Omental fat pad (tissue), 3 donors: ENCODE measurements at regions not wholly inside any gene's neighbourhood (a gene's known extent, or its start where the extent isn't known, plus 50 kb on each side); places are given as distances from the start of the nearest gene placed in this dataset.

Experiments used
- ATAC-seq: fragments of 150-250 bp; one replicate; pipeline ENCODE4 v1.9.1; 2016; ENCODE audit warnings: mild to moderate bottlenecking, moderate library complexity; ENCODE audit not compliant: low FRiP score
- DNase-seq: peaks from one replicate; pipeline ENCODE4 v3.0.0-alpha.2; 2019; ENCODE audit warnings: low spot score
- CTCF ChIP-seq, 3 donors: fragments of 450-650 bp; IDR thresholded peaks; one replicate each; pipeline ENCODE4 v1.5.1; 2016 to 2017; ENCODE audit warnings: antibody characterized with exemption in 3 of 3, mild to moderate bottlenecking in 3 of 3, moderate library complexity in 2 of 3

- DNase-seq: no peak
- no peak for ATAC-seq
- TF ChIP-seq CTCF (IDR thresholded peaks at IDR 0.05): no peak
These were observed 1495.8 kb downstream of the EFNA5 start for GRCh38 chr5:106174903-106175302.

- no peak for TF ChIP-seq CTCF (IDR thresholded peaks at IDR 0.05)
- DNase-seq (no peak), ATAC-seq (no peak)
These were observed 1497.8 kb downstream of the EFNA5 start for GRCh38 chr5:106172681-106173532.

- no peak for ATAC-seq
- TF ChIP-seq CTCF (IDR thresholded peaks at IDR 0.05): no peak
- DNase-seq: no peak
These were observed 1499.0 kb downstream of the EFNA5 start for GRCh38 chr5:106171708-106172107.

GRCh38 chr5:106171132-106171531 is 1499.6 kb downstream of the EFNA5 start:
- TF ChIP-seq CTCF (IDR thresholded peaks at IDR 0.05): no peak
- no peak for DNase-seq
- no peak for ATAC-seq

- no peak for TF ChIP-seq CTCF (IDR thresholded peaks at IDR 0.05)
- no peak for DNase-seq
- no peak for ATAC-seq
These were observed 1503.0 kb downstream of the EFNA5 start for GRCh38 chr5:106167766-106168165.

GRCh38 chr5:106163233-106163632 is 1507.5 kb downstream of the EFNA5 start:
- no peak for ATAC-seq
- no peak for DNase-seq
- TF ChIP-seq CTCF (IDR thresholded peaks at IDR 0.05): no peak

- DNase-seq: no peak
- no peak for TF ChIP-seq CTCF (IDR thresholded peaks at IDR 0.05)
- ATAC-seq: no peak
These were observed 1511.1 kb downstream of the EFNA5 start for GRCh38 chr5:106159616-106160015.
